HG02678 (cell line): ENCODE measurements at regions not wholly inside any gene's neighbourhood (a gene's known extent, or its start where the extent isn't known, plus 50 kb on each side); places are given as distances from the start of the nearest gene placed in this dataset.

Experiments
- ATAC-seq: cut with Tn5 transposase; IDR thresholded peaks from one replicate; pipeline ENCODE4 v1.9.1; 2021; ENCODE audit warnings: mild to moderate bottlenecking, moderate library complexity; ENCODE audit not compliant: unreplicated experiment

GRCh38 chr10:57963546-57963945, 304.1 kb downstream of the IPMK start:
- ATAC-seq = no peak

GRCh38 chr10:57962839-57963238, 304.9 kb downstream of the IPMK start:
- no peak for ATAC-seq

- ATAC-seq = no peak
Observed at GRCh38 chr10:57961487-57961886, 306.2 kb downstream of the IPMK start.

- ATAC-seq = no peak
Observed at GRCh38 chr10:57960406-57960805, 307.3 kb downstream of the IPMK start.

GRCh38 chr10:57959318-57960006, 308.2 kb downstream of the IPMK start:
- no peak for ATAC-seq

- no peak for ATAC-seq
Observed at GRCh38 chr10:57955076-57955475, 312.6 kb downstream of the IPMK start.

GRCh38 chr10:57952741-57953140, 315.0 kb downstream of the IPMK start:
- ATAC-seq = no peak

GRCh38 chr10:57950442-57950974, 317.2 kb downstream of the IPMK start:
- no peak for ATAC-seq

GRCh38 chr10:57948796-57949195, 318.9 kb downstream of the IPMK start:
- no peak for ATAC-seq

GRCh38 chr10:57946833-57947232, 320.9 kb downstream of the IPMK start:
- no peak for ATAC-seq

GRCh38 chr10:57943701-57944100, 324.0 kb downstream of the IPMK start:
- no peak for ATAC-seq

GRCh38 chr10:57925045-57925444, 342.6 kb downstream of the IPMK start:
- no peak for ATAC-seq

- ATAC-seq = no peak
Observed at GRCh38 chr10:57921140-57921539, 346.6 kb downstream of the IPMK start.

GRCh38 chr10:57919864-57920263, 347.8 kb downstream of the IPMK start:
- no peak for ATAC-seq

- ATAC-seq = no peak
Observed at GRCh38 chr10:57917019-57917418, 350.7 kb downstream of the IPMK start.

- no peak for ATAC-seq
Observed at GRCh38 chr10:57905861-57906260, 361.8 kb downstream of the IPMK start.

GRCh38 chr10:57905010-57905409, 362.7 kb downstream of the IPMK start:
- no peak for ATAC-seq

GRCh38 chr10:57898231-57898630, 369.5 kb downstream of the IPMK start:
- no peak for ATAC-seq

GRCh38 chr10:57897611-57898010, 370.1 kb downstream of the IPMK start:
- no peak for ATAC-seq

GRCh38 chr10:57894361-57894760, 373.3 kb downstream of the IPMK start:
- ATAC-seq = no peak

GRCh38 chr10:57891201-57892006, 376.3 kb downstream of the IPMK start:
- ATAC-seq = no peak

GRCh38 chr10:57890691-57891090, 377.0 kb downstream of the IPMK start:
- ATAC-seq = no peak
